PFSK-1 (cell line): ENCODE measurements at regions not wholly inside any gene's neighbourhood (a gene's known extent, or its start where the extent isn't known, plus 50 kb on each side); places are given as distances from the start of the nearest gene placed in this dataset.

Experiments used
- FOXP2 ChIP-seq: optimal IDR thresholded peaks from 2 replicates; pipeline ENCODE3; 2011; ENCODE audit warnings: borderline replicate concordance, control low read depth, inconsistent platforms; ENCODE audit not compliant: insufficient read depth; ENCODE audit errors: extremely low read length, extremely low read depth
- POLR2AphosphoS5 ChIP-seq: IDR thresholded peaks from 2 replicates; pipeline ENCODE4 v1.6.1; 2012; ENCODE audit warnings: low read depth, mild to moderate bottlenecking, control low read depth, low read length, moderate library complexity
- REST ChIP-seq, 2 experiments: IDR thresholded peaks; 2 replicates each; pipeline versions ENCODE4 v1.6.1 to v1.8.0; 2011 to 2012; ENCODE audit warnings: low read depth in 2 of 2, low read length in 2 of 2, control low read depth in 1 of 2, inconsistent platforms in 1 of 2, mild to moderate bottlenecking in 1 of 2, moderate library complexity in 1 of 2; ENCODE audit not compliant: insufficient read depth in 1 of 2
- SIN3A ChIP-seq: IDR thresholded peaks from 2 replicates; pipeline ENCODE4 v1.6.1; 2012; ENCODE audit warnings: mild to moderate bottlenecking, low read length, moderate library complexity, borderline replicate concordance; ENCODE audit not compliant: insufficient read depth
- TAF1 ChIP-seq: IDR thresholded peaks from 2 replicates; pipeline ENCODE4 v1.6.1; 2012; ENCODE audit warnings: low read length, control low read depth, borderline replicate concordance; ENCODE audit not compliant: insufficient read depth

GRCh38 chr20:40575851-40576250 is 113.2 kb downstream of the MAFB start:
- TF ChIP-seq POLR2AphosphoS5 (no peak), TAF1 (no peak), REST (IDR thresholded peaks at IDR 0.05; ENCODE audit: insufficient read depth in 1 of 2, low read depth in 2 of 2, low read length in 2 of 2) (no peak), SIN3A (no peak), FOXP2 (no peak)

- TF ChIP-seq TAF1 (no peak), POLR2AphosphoS5 (no peak), REST (IDR thresholded peaks at IDR 0.05; ENCODE audit: insufficient read depth in 1 of 2, low read depth in 2 of 2, low read length in 2 of 2) (no peak), FOXP2 (no peak), SIN3A (no peak)
Measured at GRCh38 chr20:40572251-40572650, 116.8 kb downstream of the MAFB start.

- no peak for TF ChIP-seq POLR2AphosphoS5
- TF ChIP-seq FOXP2 = no peak
- no peak for TF ChIP-seq REST (IDR thresholded peaks at IDR 0.05; ENCODE audit: insufficient read depth in 1 of 2, low read depth in 2 of 2, low read length in 2 of 2)
- no peak for TF ChIP-seq SIN3A
- no peak for TF ChIP-seq TAF1
Measured at GRCh38 chr20:40571639-40572038, 117.4 kb downstream of the MAFB start.

DNA sequence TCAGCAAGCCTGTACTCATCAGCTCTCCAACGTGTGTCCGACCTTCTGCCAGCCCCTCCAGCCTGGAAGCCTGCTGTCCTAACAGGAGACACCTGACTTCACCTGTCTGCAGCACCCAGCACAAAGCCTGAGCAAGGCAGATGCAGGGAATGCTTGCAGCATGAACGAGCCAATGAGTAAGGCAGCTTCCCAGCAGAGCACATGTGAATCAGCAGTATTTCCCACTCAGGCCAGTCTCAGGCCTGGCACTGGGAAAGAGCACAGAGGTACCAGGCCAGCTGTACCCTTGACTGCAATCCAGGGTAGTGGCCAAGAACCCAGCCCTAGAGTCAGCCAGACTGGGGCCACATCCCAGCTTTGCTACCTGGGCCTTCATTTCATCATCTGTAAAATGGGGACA is 120.8 kb downstream of the MAFB start:
- TF ChIP-seq TAF1 (no peak), POLR2AphosphoS5 (no peak), SIN3A (no peak), REST (IDR thresholded peaks at IDR 0.05; ENCODE audit: insufficient read depth in 1 of 2, low read depth in 2 of 2, low read length in 2 of 2) (no peak), FOXP2 (no peak)

GRCh38 chr20:40565682-40566040 is 123.4 kb downstream of the MAFB start:
- TF ChIP-seq TAF1 (no peak), FOXP2 (no peak), SIN3A (no peak), REST (IDR thresholded peaks at IDR 0.05; ENCODE audit: insufficient read depth in 1 of 2, low read depth in 2 of 2, low read length in 2 of 2) (no peak), POLR2AphosphoS5 (no peak)
